Right cardiac atrium (tissue), 5 donors: ENCODE measurements at regions not wholly inside any gene's neighbourhood (a gene's known extent, or its start where the extent isn't known, plus 50 kb on each side); places are given as distances from the start of the nearest gene placed in this dataset.
A peak's percentile ranks its signal among the peaks of the same experiment; 100 is the strongest.

Experiments
- ATAC-seq, 2 donors: fragments of 200-7000 bp; cut with Tn5 transposase; one replicate each; pipeline versions ENCODE4 v1.8.0 to v1.9.1; 2020; ENCODE audit warnings: moderate library complexity in 2 of 2, mild to moderate bottlenecking in 1 of 2
- DNase-seq, 3 donors: peaks; one replicate each; pipeline ENCODE4 v3.0.0-alpha.2; 2020
- H3K27ac ChIP-seq: one replicate; pipeline ENCODE4 v1.5.1; 2013; ENCODE audit warnings: mild to moderate bottlenecking, low read length, control low read depth, moderate library complexity
- H3K27me3 ChIP-seq: one replicate; pipeline ENCODE4 v1.6.1; 2013; ENCODE audit not compliant: control insufficient read depth, insufficient read depth
- H3K4me1 ChIP-seq: one replicate; pipeline ENCODE4 v1.6.1; 2013; ENCODE audit warnings: low read length; ENCODE audit not compliant: control insufficient read depth, insufficient read depth
- H3K4me3 ChIP-seq: one replicate; pipeline ENCODE4 v1.5.1; 2013; ENCODE audit warnings: low read length, control low read depth
- H3K9me3 ChIP-seq: one replicate; pipeline ENCODE4 v1.6.1; 2013; ENCODE audit warnings: low read length; ENCODE audit not compliant: control insufficient read depth
- WGBS: extraction: QIAGEN DNeasy Blood & Tissue Kit; methylation state at CpG from one replicate; pipeline ENCODE4 v1.1.7; 2013; 5-methylcytosine and 5-hydroxymethylcytosine counted together
- intact Hi-C, 4 donors: fragments of 100-400 bp; cut with DNase I; formaldehyde crosslinking; loops; one replicate each; pipeline versions ENCODE4 v1.11.0 to v1.14.0; 2022 to 2023
- donor health status: healthy with polysubstance abuse.
- donor health status: DM: no; HTN: yes; CAD: no.
- donor health status: DM: no; HTN: no; CAD: no.
- donor health status: DM: no; HTN: yes; CAD: no; lungs with severe emphysema.
- donor health status: DM: yes; HTN: yes; CAD: no.

GRCh38 chr17:72321896-72322295, 201.1 kb downstream of the SOX9 start:
- Histone ChIP-seq H3K4me1 (no peaks in the 10 kb centered on the region), H3K4me3 (no peak overlapping the region), H3K9me3 (no peaks in the 10 kb centered on the region), H3K27me3 (no peaks in the 10 kb centered on the region), H3K27ac (no peak overlapping the region)
- ATAC-seq (no peak), DNase-seq (no peak)
- intact Hi-C loops, result no loop called here
- 85% methylated on average over 4 of the region's 4 CpGs for WGBS

GRCh38 chr17:72332367-72332766, 211.5 kb downstream of the SOX9 start:
- Histone ChIP-seq H3K9me3 (no peaks in the 10 kb centered on the region), H3K27ac (no peak overlapping the region), H3K4me3 (no peak overlapping the region), H3K4me1 (no peaks in the 10 kb centered on the region), H3K27me3 (no peaks in the 10 kb centered on the region)
- WGBS, result 81% methylated on average over 3 of the region's 3 CpGs
- intact Hi-C loops, result loop anchor here in 1 of 4 donors (10.0 kb wide), 1 partner anchor 208 kb away; the partner anchor contains the start of gene SOX9
- no peak for DNase-seq
- no peak for ATAC-seq

DNA sequence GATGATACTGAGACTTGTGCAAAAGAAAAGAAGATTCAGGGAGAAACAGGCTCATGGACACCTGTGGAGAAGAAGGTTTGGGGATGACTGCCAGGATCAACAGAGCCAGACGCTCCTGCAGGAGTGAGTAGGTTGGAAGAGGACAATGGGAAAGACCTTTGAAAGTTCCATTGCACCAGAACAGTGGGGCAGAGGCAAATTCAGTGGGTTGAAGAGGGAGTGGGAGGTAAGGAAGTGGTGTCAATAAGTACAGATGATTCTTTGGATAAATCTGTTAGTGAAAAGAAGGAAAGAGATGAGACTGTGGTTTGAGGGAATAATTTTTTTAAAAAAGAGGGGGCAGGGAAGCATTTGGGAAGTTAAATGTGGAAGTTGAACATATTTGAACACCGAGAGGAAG, 212.8 kb downstream of the SOX9 start:
- 66% methylated on average over 2 of the region's 2 CpGs for WGBS
- no peaks in the 10 kb centered on the region for H3K9me3 ChIP-seq
- H3K27me3 ChIP-seq, result no peaks in the 10 kb centered on the region
- no peak overlapping the region for H3K4me3 ChIP-seq
- H3K4me1 ChIP-seq, result peaks cover 2% of the 10 kb centered on the region
- ATAC-seq (no peak), DNase-seq (no peak)
- intact Hi-C loops, result loop anchor here in 1 of 4 donors (10.0 kb wide), 1 partner anchor 209 kb away; the partner anchor contains the start of gene SOX9
- no peak overlapping the region for H3K27ac ChIP-seq

DNA sequence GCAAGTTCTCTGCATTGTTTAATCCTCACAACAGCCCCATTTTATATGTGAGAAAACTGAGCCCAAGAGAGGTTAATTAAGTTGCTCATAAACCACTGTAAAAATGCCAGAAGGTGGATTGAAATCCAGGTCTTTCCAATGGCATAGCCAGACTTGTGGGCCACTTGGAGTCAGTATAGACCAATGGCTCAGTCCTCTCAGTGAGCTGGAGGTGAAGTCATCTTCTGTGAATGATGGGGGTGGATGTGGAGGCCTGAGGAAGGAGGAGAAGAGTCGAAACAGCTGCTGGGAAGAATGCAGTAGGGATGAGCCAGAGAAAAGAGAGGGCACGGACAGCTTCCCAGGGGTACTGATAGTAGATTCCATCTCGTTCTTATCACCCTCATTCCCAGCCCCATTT, 213.4 kb downstream of the SOX9 start:
- WGBS, result 50% methylated on average over 3 of the region's 3 CpGs
- H3K27me3 ChIP-seq, result no peaks in the 10 kb centered on the region
- DNase-seq, result no peak
- no peak overlapping the region for H3K27ac ChIP-seq
- no peak for ATAC-seq
- intact Hi-C loops, result loop anchor here in 1 of 4 donors (10.0 kb wide), 1 partner anchor 209 kb away; the partner anchor contains the start of gene SOX9
- peaks cover 4% of the 10 kb centered on the region for H3K4me1 ChIP-seq
- H3K4me3 ChIP-seq, result no peak overlapping the region
- no peaks in the 10 kb centered on the region for H3K9me3 ChIP-seq

- Histone ChIP-seq H3K4me3 (no peak overlapping the region), H3K27me3 (no peaks in the 10 kb centered on the region), H3K27ac (no peak overlapping the region), H3K9me3 (no peaks in the 10 kb centered on the region), H3K4me1 (peaks cover 4% of the 10 kb centered on the region)
- ATAC-seq, result no peak
- intact Hi-C loops, result loop anchor here in 1 of 4 donors (10.0 kb wide), 1 partner anchor 211 kb away; the partner anchor contains the start of gene SOX9
- DNase-seq, result no peak
- WGBS, result 72% methylated on average over 11 of the region's 11 CpGs
Measured at GRCh38 chr17:72336026-72336803, 215.4 kb downstream of the SOX9 start.

GRCh38 chr17:72336804-72337070, 215.9 kb downstream of the SOX9 start:
- no peak overlapping the region for H3K4me3 ChIP-seq
- no peak for DNase-seq
- intact Hi-C loops, result loop anchor here in 1 of 4 donors (10.0 kb wide), 1 partner anchor 212 kb away; the partner anchor contains the start of gene SOX9
- no peaks in the 10 kb centered on the region for H3K27me3 ChIP-seq
- ATAC-seq, result no peak
- peaks cover 4% of the 10 kb centered on the region for H3K4me1 ChIP-seq
- no peaks in the 10 kb centered on the region for H3K9me3 ChIP-seq
- H3K27ac ChIP-seq, result no peak overlapping the region
- 80% methylated on average over 1 of the region's 1 CpG for WGBS

DNA sequence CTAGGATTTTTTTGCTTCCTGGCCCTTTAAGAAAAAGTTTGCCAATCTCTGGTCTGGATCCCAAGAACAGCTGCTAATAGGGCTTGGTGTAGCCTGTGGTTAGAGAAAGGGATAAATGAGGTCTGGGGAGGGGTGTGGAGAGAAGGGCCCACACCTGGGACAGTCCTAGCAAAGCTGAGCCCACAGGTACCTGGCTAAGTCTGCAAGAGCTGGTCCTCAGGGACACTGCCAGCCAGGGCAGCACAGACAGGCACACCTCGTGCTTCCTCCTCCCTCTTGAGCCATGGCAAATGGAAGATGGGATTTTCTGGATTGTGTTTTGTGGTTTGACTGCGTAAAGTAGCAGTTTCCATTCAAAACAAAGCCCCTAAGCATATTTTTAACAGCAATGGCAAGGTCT, 217.5 kb downstream of the SOX9 start:
- Histone ChIP-seq H3K4me1 (peaks cover 4% of the 10 kb centered on the region), H3K4me3 (no peak overlapping the region), H3K27ac (no peak overlapping the region), H3K9me3 (no peaks in the 10 kb centered on the region), H3K27me3 (no peaks in the 10 kb centered on the region)
- intact Hi-C loops, result loop anchor here in 1 of 4 donors (10.0 kb wide), 1 partner anchor 214 kb away; the partner anchor contains the start of gene SOX9
- DNase-seq (no peak), ATAC-seq (no peak)
- 42% methylated on average over 2 of the region's 2 CpGs for whole genome bisulfite sequencing

- Histone ChIP-seq H3K27me3 (no peaks in the 10 kb centered on the region), H3K4me1 (peaks cover 4% of the 10 kb centered on the region), H3K9me3 (no peaks in the 10 kb centered on the region), H3K4me3 (no peak overlapping the region), H3K27ac (no peak overlapping the region)
- ATAC-seq (peak; percentile 70 to 83), DNase-seq (peak; percentile 58 to 70 (median 69))
- 17% methylated on average over 12 of the region's 12 CpGs for WGBS
- intact Hi-C loops, result loop anchor here in 1 of 4 donors (10.0 kb wide), 1 partner anchor 214 kb away; the partner anchor contains the start of gene SOX9
Measured at GRCh38 chr17:72338847-72339790, 218.3 kb downstream of the SOX9 start.

- intact Hi-C loops, result no loop called here
- Histone ChIP-seq H3K27me3 (no peaks in the 10 kb centered on the region), H3K9me3 (no peaks in the 10 kb centered on the region), H3K4me3 (no peak overlapping the region), H3K27ac (no peak overlapping the region), H3K4me1 (peaks cover 4% of the 10 kb centered on the region)
- ATAC-seq (no peak), DNase-seq (no peak)
- WGBS, result 71% methylated on average over 6 of the region's 6 CpGs
Measured at GRCh38 chr17:72340836-72341235, 220.0 kb downstream of the SOX9 start.

DNA sequence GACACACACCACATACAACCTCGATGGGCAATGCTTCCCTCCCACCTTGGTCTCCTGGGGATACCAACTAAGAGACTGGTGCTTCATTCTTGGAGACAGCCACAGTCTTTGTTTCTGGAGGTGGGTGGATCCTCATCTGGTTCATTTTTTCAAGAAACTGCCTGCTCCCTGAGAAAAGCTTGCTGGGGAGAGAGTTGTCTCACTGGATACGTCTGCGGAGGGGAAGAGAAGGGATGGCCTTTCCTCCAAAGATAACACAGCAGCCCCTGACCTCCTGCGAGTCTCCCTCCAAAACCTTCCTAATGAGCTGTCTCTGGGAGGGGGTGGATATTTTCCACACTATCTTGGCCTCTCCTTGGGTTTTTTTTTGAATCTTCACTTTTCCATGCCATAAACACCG, 221.2 kb downstream of the SOX9 start:
- intact Hi-C loops, result no loop called here
- DNase-seq, result no peak
- Histone ChIP-seq H3K27ac (no peak overlapping the region), H3K4me3 (no peak overlapping the region), H3K9me3 (no peaks in the 10 kb centered on the region), H3K4me1 (peaks cover 4% of the 10 kb centered on the region), H3K27me3 (no peaks in the 10 kb centered on the region)
- ATAC-seq, result no peak
- 35% methylated on average over 5 of the region's 5 CpGs for WGBS
